ENCODE measurements at regions not wholly inside any gene's neighbourhood (a gene's known extent, or its start where the extent isn't known, plus 50 kb on each side); places are given as distances from the start of the nearest gene placed in this dataset.

GRCh38 chr4:11182586-11183355 is 245.9 kb downstream of the HS3ST1 start:
- WGBS, 2 donors (ENCODE audit: low coverage in 1 of 2), result 50 to 77% methylated on average over 1 of the region's 1 CpG
- no peak for DNase-seq
- no peak for TF ChIP-seq POLR2AphosphoS5 (IDR thresholded peaks at IDR 0.05)
- intact Hi-C loops (cut with DNase I; ENCODE audit: low total_unique reads), result loop anchor here (5.0 kb wide), 1 partner anchor 1005 kb away; no protein-coding TSS in a partner anchor
- in situ Hi-C loops (cut with MboI; ENCODE audit: low pct_ligation_motif_present in 1 of 4, low pct_unique_long_range_greater_than_20kb in 1 of 4, low sequenced_read_pairs in 3 of 4), result no loop called here
- Histone ChIP-seq H3K27ac (no peak overlapping the region), H3K4me1 (no peaks in the 10 kb centered on the region), H3K27me3 (no peaks in the 10 kb centered on the region), H3K4me3 (no peak overlapping the region), H3K36me3 (no peaks in the 10 kb centered on the region), H3K9me3 (no peaks in the 10 kb centered on the region)

DNA sequence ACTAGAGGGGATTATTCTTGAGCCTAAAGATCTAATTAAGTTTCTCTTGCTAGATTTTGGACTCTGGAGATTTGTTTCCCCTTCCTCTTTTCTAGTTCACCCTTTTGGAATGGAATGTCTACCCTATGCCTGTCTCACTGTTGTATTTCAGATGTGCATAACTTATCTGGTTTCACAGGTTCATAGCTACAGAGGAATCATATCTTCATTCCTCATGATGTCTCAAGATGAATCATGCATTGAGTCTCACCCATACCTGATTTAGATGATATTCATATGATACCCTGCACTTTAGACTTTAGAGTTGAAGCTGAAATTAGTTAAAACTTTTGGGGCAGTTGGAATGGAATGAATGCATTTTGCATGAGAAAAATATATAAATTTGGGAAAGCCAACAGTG is 246.7 kb downstream of the HS3ST1 start:
- Histone ChIP-seq H3K4me3 (no peak overlapping the region), H3K4me1 (no peaks in the 10 kb centered on the region)

GRCh38 chr4:11179796-11180195 is 248.9 kb downstream of the HS3ST1 start:
- in situ Hi-C loops (cut with MboI; ENCODE audit: low pct_ligation_motif_present in 1 of 4, low pct_unique_long_range_greater_than_20kb in 1 of 4, low sequenced_read_pairs in 3 of 4), result no loop called here
- Histone ChIP-seq H3K27ac (no peak overlapping the region), H3K4me1 (no peaks in the 10 kb centered on the region), H3K4me3 (no peak overlapping the region), H3K9me3 (no peaks in the 10 kb centered on the region), H3K36me3 (no peaks in the 10 kb centered on the region), H3K27me3 (no peaks in the 10 kb centered on the region)
- TF ChIP-seq POLR2A (IDR thresholded peaks at IDR 0.05) (no peak), POLR2AphosphoS5 (IDR thresholded peaks at IDR 0.05) (no peak), CTCF (IDR thresholded peaks at IDR 0.05) (no peak), EP300 (IDR thresholded peaks at IDR 0.05; ENCODE audit: low read depth) (no peak)
- intact Hi-C loops (cut with DNase I; ENCODE audit: low total_unique reads), result loop anchor here (5.0 kb wide), 1 partner anchor 1008 kb away; no protein-coding TSS in a partner anchor
- WGBS, 2 donors (ENCODE audit: low coverage in 1 of 2), result 94 to 100% methylated on average over 1 to 2 of the region's 2 CpGs
- DNase-seq, result no peak

More for the DNA sequence above, 246.7 kb downstream of the HS3ST1 start:
- Histone ChIP-seq H3K27me3 (no peaks in the 10 kb centered on the region), H3K9me3 (no peaks in the 10 kb centered on the region), H3K36me3 (no peaks in the 10 kb centered on the region), H3K27ac (no peak overlapping the region)
- intact Hi-C loops (cut with DNase I; ENCODE audit: low total_unique reads), result loop anchor here (5.0 kb wide), 1 partner anchor 1005 kb away; no protein-coding TSS in a partner anchor
- DNase-seq, result no peak
- in situ Hi-C loops (cut with MboI; ENCODE audit: low pct_ligation_motif_present in 1 of 4, low pct_unique_long_range_greater_than_20kb in 1 of 4, low sequenced_read_pairs in 3 of 4), result no loop called here
- TF ChIP-seq CTCF (IDR thresholded peaks at IDR 0.05) (no peak), POLR2AphosphoS5 (IDR thresholded peaks at IDR 0.05) (no peak), POLR2A (IDR thresholded peaks at IDR 0.05) (no peak), EP300 (IDR thresholded peaks at IDR 0.05; ENCODE audit: low read depth) (no peak)

DNA sequence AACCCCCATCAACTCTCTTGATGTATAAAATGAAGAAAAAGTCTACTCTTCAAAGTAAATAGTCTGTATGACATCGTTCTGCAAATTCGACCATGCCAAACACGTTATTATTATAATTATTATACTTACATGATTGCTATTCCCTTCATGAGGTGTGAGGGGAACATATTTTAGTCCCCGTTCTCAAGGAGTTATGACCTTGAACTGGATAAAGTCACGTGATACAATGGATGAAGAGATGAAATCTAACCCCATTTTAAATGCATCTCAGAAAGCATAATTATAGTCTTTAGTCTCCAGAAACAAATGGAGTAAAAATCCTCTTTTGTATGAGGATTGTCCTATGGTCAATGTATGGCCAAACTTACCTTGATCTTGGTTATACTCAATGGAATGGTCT is 250.3 kb downstream of the HS3ST1 start:
- in situ Hi-C loops (cut with MboI; ENCODE audit: low pct_ligation_motif_present in 1 of 4, low pct_unique_long_range_greater_than_20kb in 1 of 4, low sequenced_read_pairs in 3 of 4), result no loop called here
- Histone ChIP-seq H3K4me1 (no peaks in the 10 kb centered on the region), H3K9me3 (no peaks in the 10 kb centered on the region), H3K27ac (no peak overlapping the region), H3K27me3 (no peaks in the 10 kb centered on the region), H3K36me3 (no peaks in the 10 kb centered on the region), H3K4me3 (no peak overlapping the region)
- intact Hi-C loops (cut with DNase I; ENCODE audit: low total_unique reads), result no loop called here
- WGBS, 2 donors (ENCODE audit: low coverage in 1 of 2), result 76 to 78% methylated on average over 5 of the region's 5 CpGs
- no peak for TF ChIP-seq CTCF (IDR thresholded peaks at IDR 0.05)
- TF ChIP-seq POLR2AphosphoS5 (IDR thresholded peaks at IDR 0.05), result no peak
- no peak for TF ChIP-seq EP300 (IDR thresholded peaks at IDR 0.05; ENCODE audit: low read depth)
- TF ChIP-seq POLR2A (IDR thresholded peaks at IDR 0.05), result no peak
- DNase-seq, result no peak

DNA sequence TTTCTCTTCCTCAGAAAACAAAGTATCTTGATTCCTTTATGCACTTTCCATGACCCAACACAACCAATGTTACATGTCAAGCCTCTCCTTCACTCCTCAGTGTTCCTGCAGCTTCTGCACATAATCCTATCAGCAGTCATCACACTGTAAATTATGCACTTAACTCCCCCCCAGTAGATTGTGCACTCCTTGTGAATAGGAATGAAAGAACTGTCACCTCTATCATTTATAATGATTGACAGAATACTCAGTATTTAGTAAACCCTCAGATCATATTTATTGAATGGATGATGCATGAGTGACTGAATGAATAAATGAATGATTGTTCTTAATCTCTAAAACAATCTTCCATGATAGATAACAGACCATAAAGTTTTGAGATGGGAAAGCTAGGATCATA is 253.3 kb downstream of the HS3ST1 start:
- Histone ChIP-seq H3K4me1 (no peaks in the 10 kb centered on the region), H3K36me3 (no peaks in the 10 kb centered on the region), H3K27me3 (no peaks in the 10 kb centered on the region), H3K9me3 (no peaks in the 10 kb centered on the region), H3K27ac (no peak overlapping the region), H3K4me3 (no peak overlapping the region)
- TF ChIP-seq EP300 (IDR thresholded peaks at IDR 0.05; ENCODE audit: low read depth) (no peak), POLR2AphosphoS5 (IDR thresholded peaks at IDR 0.05) (no peak), CTCF (IDR thresholded peaks at IDR 0.05) (no peak), POLR2A (IDR thresholded peaks at IDR 0.05) (no peak)
- intact Hi-C loops (cut with DNase I; ENCODE audit: low total_unique reads), result no loop called here
- in situ Hi-C loops (cut with MboI; ENCODE audit: low pct_ligation_motif_present in 1 of 4, low pct_unique_long_range_greater_than_20kb in 1 of 4, low sequenced_read_pairs in 3 of 4), result no loop called here
- no peak for DNase-seq
